AG10803 (cell line): ENCODE measurements at regions not wholly inside any gene's neighbourhood (a gene's known extent, or its start where the extent isn't known, plus 50 kb on each side); places are given as distances from the start of the nearest gene placed in this dataset.

Experiments
- DNase-seq: peaks from one replicate; pipeline ENCODE4 v3.0.0; 2010; ENCODE audit warnings: low read depth
- H3K4me3 ChIP-seq: 2 replicates; pipeline ENCODE4 v1.5.1; 2011; ENCODE audit warnings: mild to moderate bottlenecking, low read length, control low read depth
- CTCF ChIP-seq: conservative IDR thresholded peaks from 2 replicates; pipeline ENCODE4 v1.5.1; 2011; ENCODE audit warnings: mild to moderate bottlenecking, low read length, control low read depth, inconsistent platforms

- TF ChIP-seq CTCF: no peak
- DNase-seq: no peak
- H3K4me3 ChIP-seq: no peak overlapping the region
Observed at GRCh38 chr3:7793786-7794185, 707.8 kb upstream of the LMCD1 start.

- no peak overlapping the region for H3K4me3 ChIP-seq
- TF ChIP-seq CTCF: no peak
- no peak for DNase-seq
Observed at GRCh38 chr3:7798276-7798675, 703.3 kb upstream of the LMCD1 start.

- no peak overlapping the region for H3K4me3 ChIP-seq
- no peak for DNase-seq
- TF ChIP-seq CTCF: no peak
Observed at GRCh38 chr3:7800006-7800780, 701.4 kb upstream of the LMCD1 start.

GRCh38 chr3:7812490-7812889 lies 689.1 kb upstream of the LMCD1 start:
- no peak overlapping the region for H3K4me3 ChIP-seq
- no peak for DNase-seq
- TF ChIP-seq CTCF: no peak

- no peak for DNase-seq
- H3K4me3 ChIP-seq: no peak overlapping the region
- TF ChIP-seq CTCF: no peak
Observed at GRCh38 chr3:7813365-7813764, 688.3 kb upstream of the LMCD1 start.

- TF ChIP-seq CTCF: no peak
- DNase-seq: no peak
- no peak overlapping the region for H3K4me3 ChIP-seq
Observed at GRCh38 chr3:7817239-7817638, 684.4 kb upstream of the LMCD1 start.

- DNase-seq: no peak
- no peak for TF ChIP-seq CTCF
- no peak overlapping the region for H3K4me3 ChIP-seq
Observed at GRCh38 chr3:7820969-7821368, 680.7 kb upstream of the LMCD1 start.
